ENCODE measurements at regions not wholly inside any gene's neighbourhood (a gene's known extent, or its start where the extent isn't known, plus 50 kb on each side); places are given as distances from the start of the nearest gene placed in this dataset.

- no peaks in the 10 kb centered on the region for H3K36me3 ChIP-seq (ENCODE audit: insufficient read depth, low read length)
- no peaks in the 10 kb centered on the region for H3K9me3 ChIP-seq (ENCODE audit: insufficient read depth, low read length, severe bottlenecking)
- H3K79me2 ChIP-seq (ENCODE audit: insufficient read depth, low read length): no peaks in the 10 kb centered on the region
- ATAC-seq (ENCODE audit: insufficient read depth, low read depth) (no peak), DNase-seq (no peak)
- no peak overlapping the region for H3K4me3 ChIP-seq (ENCODE audit: low read depth in 1 of 2, low read length in 2 of 2)
- no peak overlapping the region for H2AFZ ChIP-seq (ENCODE audit: low read depth, low read length)
- H3K27me3 ChIP-seq (ENCODE audit: insufficient read depth, low read length, poor library complexity): no peaks in the 10 kb centered on the region
- no peak for TF ChIP-seq EZH2 (IDR thresholded peaks at IDR 0.05; ENCODE audit: borderline replicate concordance, low read depth, low read length, severe bottlenecking)
- TF ChIP-seq CTCF (IDR thresholded peaks at IDR 0.05; ENCODE audit: borderline replicate concordance, extremely low read depth, low read length, poor library complexity, severe bottlenecking): peak; percentile 47
- H3K9ac ChIP-seq (ENCODE audit: low read depth, low read length): no peak overlapping the region
- H4K20me1 ChIP-seq (ENCODE audit: insufficient read depth, low read length): no peaks in the 10 kb centered on the region
- no peak overlapping the region for H3K27ac ChIP-seq (ENCODE audit: low read length)
- no peak overlapping the region for H3K4me2 ChIP-seq (ENCODE audit: insufficient read depth, low read length)
- H3K4me1 ChIP-seq (ENCODE audit: insufficient read depth, low read length): no peaks in the 10 kb centered on the region
These were observed 513.8 kb upstream of the FAM241A start for GRCh38 chr4:111631215-111631999.

- TF ChIP-seq EZH2 (IDR thresholded peaks at IDR 0.05; ENCODE audit: borderline replicate concordance, low read depth, low read length, severe bottlenecking): no peak
- no peak for TF ChIP-seq CTCF (IDR thresholded peaks at IDR 0.05; ENCODE audit: borderline replicate concordance, extremely low read depth, low read length, poor library complexity, severe bottlenecking)
- DNase-seq: no peak
These were observed 512.6 kb upstream of the FAM241A start for GRCh38 chr4:111632641-111633151.

GRCh38 chr4:111633663-111634266 lies 511.5 kb upstream of the FAM241A start:
- H4K20me1 ChIP-seq (ENCODE audit: insufficient read depth, low read length): no peaks in the 10 kb centered on the region
- H3K4me1 ChIP-seq (ENCODE audit: insufficient read depth, low read length): no peaks in the 10 kb centered on the region
- no peaks in the 10 kb centered on the region for H3K9me3 ChIP-seq (ENCODE audit: insufficient read depth, low read length, severe bottlenecking)
- H3K27ac ChIP-seq (ENCODE audit: low read length): no peak overlapping the region
- no peak overlapping the region for H2AFZ ChIP-seq (ENCODE audit: low read depth, low read length)
- H3K4me3 ChIP-seq (ENCODE audit: low read depth in 1 of 2, low read length in 2 of 2): no peak overlapping the region
- no peaks in the 10 kb centered on the region for H3K79me2 ChIP-seq (ENCODE audit: insufficient read depth, low read length)
- DNase-seq (no peak), ATAC-seq (ENCODE audit: insufficient read depth, low read depth) (no peak)
- no peak overlapping the region for H3K9ac ChIP-seq (ENCODE audit: low read depth, low read length)
- H3K36me3 ChIP-seq (ENCODE audit: insufficient read depth, low read length): no peaks in the 10 kb centered on the region
- H3K27me3 ChIP-seq (ENCODE audit: insufficient read depth, low read length, poor library complexity): no peaks in the 10 kb centered on the region
- no peak for TF ChIP-seq CTCF (IDR thresholded peaks at IDR 0.05; ENCODE audit: borderline replicate concordance, extremely low read depth, low read length, poor library complexity, severe bottlenecking)
- TF ChIP-seq EZH2 (IDR thresholded peaks at IDR 0.05; ENCODE audit: borderline replicate concordance, low read depth, low read length, severe bottlenecking): no peak
- no peak overlapping the region for H3K4me2 ChIP-seq (ENCODE audit: insufficient read depth, low read length)

More at GRCh38 chr4:111632641-111633151, 512.6 kb upstream of the FAM241A start:
- no peak overlapping the region for H3K27ac ChIP-seq (ENCODE audit: low read length)
- H2AFZ ChIP-seq (ENCODE audit: low read depth, low read length): no peak overlapping the region
- H3K4me3 ChIP-seq (ENCODE audit: low read depth in 1 of 2, low read length in 2 of 2): no peak overlapping the region
- H3K27me3 ChIP-seq (ENCODE audit: insufficient read depth, low read length, poor library complexity): no peaks in the 10 kb centered on the region
- H3K79me2 ChIP-seq (ENCODE audit: insufficient read depth, low read length): no peaks in the 10 kb centered on the region
- no peaks in the 10 kb centered on the region for H3K36me3 ChIP-seq (ENCODE audit: insufficient read depth, low read length)
- no peak overlapping the region for H3K9ac ChIP-seq (ENCODE audit: low read depth, low read length)
- H3K4me1 ChIP-seq (ENCODE audit: insufficient read depth, low read length): no peaks in the 10 kb centered on the region
- H4K20me1 ChIP-seq (ENCODE audit: insufficient read depth, low read length): no peaks in the 10 kb centered on the region
- no peaks in the 10 kb centered on the region for H3K9me3 ChIP-seq (ENCODE audit: insufficient read depth, low read length, severe bottlenecking)
- ATAC-seq (ENCODE audit: insufficient read depth, low read depth): no peak
- H3K4me2 ChIP-seq (ENCODE audit: insufficient read depth, low read length): no peak overlapping the region

Data from DND-41 (cell line).